SH-SY5Y (cell line): ENCODE measurements at regions not wholly inside any gene's neighbourhood (a gene's known extent, or its start where the extent isn't known, plus 50 kb on each side); places are given as distances from the start of the nearest gene placed in this dataset.

Source experiments
- GATA2 ChIP-seq: IDR thresholded peaks from 2 replicates; pipeline ENCODE4 v1.6.1; 2011; ENCODE audit warnings: mild to moderate bottlenecking, low read depth, low read length
- GATA3 ChIP-seq: IDR thresholded peaks from 2 replicates; pipeline ENCODE4 v1.6.1; 2011; ENCODE audit warnings: low read depth, mild to moderate bottlenecking, low read length, moderate library complexity

- TF ChIP-seq GATA2 (no peak), GATA3 (no peak)
Measured at GRCh38 chr4:147289181-147289580, 191.7 kb upstream of the EDNRA start.
